Hepatocyte (in vitro differentiated cells): ENCODE measurements at regions not wholly inside any gene's neighbourhood (a gene's known extent, or its start where the extent isn't known, plus 50 kb on each side); places are given as distances from the start of the nearest gene placed in this dataset.

ENCODE experiments used
- DNase-seq: peaks from one replicate; pipeline ENCODE4 v3.0.0-alpha.2; 2016; ENCODE audit warnings: low spot score
- H2AFZ ChIP-seq: fragments of 200-600 bp; sonication (generic); 2 replicates; pipeline ENCODE4 v1.6.0; 2016; ENCODE audit warnings: antibody characterized with exemption, mild to moderate bottlenecking
- H3K27ac ChIP-seq: fragments of 200-600 bp; sonication (generic); 2 replicates; pipeline ENCODE4 v1.5.1; 2016; ENCODE audit warnings: mild to moderate bottlenecking
- H3K27me3 ChIP-seq: fragments of 200-600 bp; sonication (generic); 2 replicates; pipeline ENCODE4 v1.6.1; 2016
- H3K36me3 ChIP-seq: fragments of 200-600 bp; sonication (generic); replicated peaks from 2 replicates; pipeline ENCODE4 v1.5.1; 2016; ENCODE audit warnings: low read depth; ENCODE audit not compliant: insufficient read depth
- H3K4me1 ChIP-seq: fragments of 200-600 bp; sonication (generic); 2 replicates; pipeline ENCODE4 v1.5.1; 2016; ENCODE audit warnings: mild to moderate bottlenecking, moderate library complexity; ENCODE audit not compliant: insufficient read depth
- H3K4me2 ChIP-seq: fragments of 200-600 bp; sonication (generic); 2 replicates; pipeline ENCODE4 v1.6.0; 2016
- H3K4me3 ChIP-seq: fragments of 200-600 bp; sonication (generic); 2 replicates; pipeline ENCODE4 v1.5.1; 2016; ENCODE audit warnings: mild to moderate bottlenecking
- H3K79me2 ChIP-seq: fragments of 200-600 bp; sonication (generic); 2 replicates; pipeline ENCODE4 v1.6.0; 2017; ENCODE audit warnings: mild to moderate bottlenecking
- H3K9me2 ChIP-seq: fragments of 200-600 bp; sonication (generic); replicated peaks from 2 replicates; pipeline ENCODE4 v1.6.0; 2017; ENCODE audit warnings: mild to moderate bottlenecking; ENCODE audit not compliant: insufficient read depth
- H3K9me3 ChIP-seq: fragments of 200-600 bp; sonication (generic); 2 replicates; pipeline ENCODE4 v1.5.1; 2016; ENCODE audit warnings: low read depth, mild to moderate bottlenecking
- H4K20me1 ChIP-seq: fragments of 200-600 bp; sonication (generic); 2 replicates; pipeline ENCODE4 v1.6.0; 2016; ENCODE audit warnings: mild to moderate bottlenecking; ENCODE audit not compliant: insufficient read depth, poor library complexity, severe bottlenecking
- CTCF ChIP-seq: fragments of 200-600 bp; sonication (generic); IDR thresholded peaks from 2 replicates; pipeline ENCODE4 v1.5.1; 2016; ENCODE audit warnings: antibody characterized with exemption, mild to moderate bottlenecking; ENCODE audit not compliant: poor library complexity
- EZH2 ChIP-seq: fragments of 200-600 bp; sonication (generic); IDR thresholded peaks from 2 replicates; pipeline ENCODE4 v1.6.1; 2016; ENCODE audit warnings: antibody characterized with exemption, mild to moderate bottlenecking, borderline replicate concordance
- EZH2phosphoT487 ChIP-seq: fragments of 200-600 bp; sonication (generic); IDR thresholded peaks from one replicate; pipeline ENCODE4 v1.6.1; 2018; ENCODE audit warnings: antibody characterized with exemption, mild to moderate bottlenecking, low read depth, moderate library complexity; ENCODE audit not compliant: unreplicated experiment, severe bottlenecking
- WGBS: methylation state at CpG from one replicate; pipeline ENCODE4 v1.1.6; 2016; ENCODE audit warnings: low lambda C conversion rate; ENCODE audit errors: missing lambda C conversion rate; 5-methylcytosine and 5-hydroxymethylcytosine counted together

- Histone ChIP-seq H3K9me2 (no peaks in the 10 kb centered on the region), H3K4me2 (no peak overlapping the region), H4K20me1 (no peaks in the 10 kb centered on the region), H3K4me1 (no peaks in the 10 kb centered on the region), H3K27me3 (no peaks in the 10 kb centered on the region), H3K9me3 (no peaks in the 10 kb centered on the region), H3K36me3 (no peaks in the 10 kb centered on the region), H3K79me2 (no peaks in the 10 kb centered on the region), H3K4me3 (no peak overlapping the region), H2AFZ (no peak overlapping the region), H3K27ac (no peak overlapping the region)
- WGBS: 97% methylated on average over 3 of the region's 3 CpGs
- TF ChIP-seq EZH2phosphoT487: no peak
- no peak for DNase-seq
Observed at GRCh38 chr4:180105362-180105761, 2137.8 kb upstream of the TENM3 start.

GRCh38 chr4:180106122-180106521 lies 2137.1 kb upstream of the TENM3 start:
- Histone ChIP-seq H3K4me3 (no peak overlapping the region), H3K9me3 (no peaks in the 10 kb centered on the region), H2AFZ (no peak overlapping the region), H4K20me1 (no peaks in the 10 kb centered on the region), H3K27ac (no peak overlapping the region), H3K36me3 (no peaks in the 10 kb centered on the region), H3K4me2 (no peak overlapping the region), H3K4me1 (no peaks in the 10 kb centered on the region), H3K27me3 (no peaks in the 10 kb centered on the region), H3K9me2 (no peaks in the 10 kb centered on the region), H3K79me2 (no peaks in the 10 kb centered on the region)
- DNase-seq: no peak
- TF ChIP-seq CTCF (no peak), EZH2 (no peak), EZH2phosphoT487 (no peak)
- WGBS: 93% methylated on average over 2 of the region's 2 CpGs

GRCh38 chr4:180106997-180107396 lies 2136.2 kb upstream of the TENM3 start:
- no peak for TF ChIP-seq CTCF
- TF ChIP-seq EZH2: no peak
- no peak for TF ChIP-seq EZH2phosphoT487
- no peak overlapping the region for H3K4me2 ChIP-seq
- H3K9me3 ChIP-seq: no peaks in the 10 kb centered on the region
- no peaks in the 10 kb centered on the region for H3K27me3 ChIP-seq
- H3K9me2 ChIP-seq: no peaks in the 10 kb centered on the region
- 87% methylated on average over 6 of the region's 6 CpGs for WGBS
- no peaks in the 10 kb centered on the region for H3K36me3 ChIP-seq
- no peaks in the 10 kb centered on the region for H3K4me1 ChIP-seq
- DNase-seq: no peak
- H3K27ac ChIP-seq: no peak overlapping the region
- H4K20me1 ChIP-seq: no peaks in the 10 kb centered on the region
- no peak overlapping the region for H2AFZ ChIP-seq
- H3K79me2 ChIP-seq: no peaks in the 10 kb centered on the region
- no peak overlapping the region for H3K4me3 ChIP-seq

GRCh38 chr4:180116840-180117239 lies 2126.4 kb upstream of the TENM3 start:
- Histone ChIP-seq H2AFZ (no peak overlapping the region), H3K4me1 (no peaks in the 10 kb centered on the region), H4K20me1 (no peaks in the 10 kb centered on the region), H3K36me3 (no peaks in the 10 kb centered on the region), H3K4me3 (no peak overlapping the region), H3K9me3 (no peaks in the 10 kb centered on the region), H3K27me3 (no peaks in the 10 kb centered on the region), H3K9me2 (no peaks in the 10 kb centered on the region), H3K27ac (no peak overlapping the region), H3K79me2 (no peaks in the 10 kb centered on the region), H3K4me2 (no peak overlapping the region)
- TF ChIP-seq CTCF: no peak
- TF ChIP-seq EZH2phosphoT487: no peak
- TF ChIP-seq EZH2: no peak
- DNase-seq: no peak
- 79% methylated on average over 4 of the region's 4 CpGs for WGBS
